HG03558 (cell line): ENCODE measurements at regions not wholly inside any gene's neighbourhood (a gene's known extent, or its start where the extent isn't known, plus 50 kb on each side); places are given as distances from the start of the nearest gene placed in this dataset.
"Not testable (repeated sequence)": the region's sequence is repeated elsewhere in the genome, so short reads cannot be mapped to it uniquely, and the experiment has no call there.

Source experiments
- ATAC-seq: cut with Tn5 transposase; IDR thresholded peaks from one replicate; pipeline ENCODE4 v1.9.1; 2021; ENCODE audit warnings: moderate number of reproducible peaks; ENCODE audit not compliant: unreplicated experiment; ENCODE audit errors: extremely low read depth

GRCh38 chr10:23859598-23859997, 349.3 kb upstream of the KIAA1217 start:
- no peak for ATAC-seq

GRCh38 chr10:23864631-23865147, 344.2 kb upstream of the KIAA1217 start:
- ATAC-seq = no peak

- not testable (repeated sequence) for ATAC-seq
Observed at GRCh38 chr10:23866985-23867384, 342.0 kb upstream of the KIAA1217 start.

- ATAC-seq = no peak
Observed at GRCh38 chr10:23868121-23868520, 340.8 kb upstream of the KIAA1217 start.

GRCh38 chr10:23869548-23869947, 339.4 kb upstream of the KIAA1217 start:
- no peak for ATAC-seq

GRCh38 chr10:23869996-23870395, 338.9 kb upstream of the KIAA1217 start:
- no peak for ATAC-seq

- no peak for ATAC-seq
Observed at GRCh38 chr10:23870651-23871610, 338.0 kb upstream of the KIAA1217 start.

- no peak for ATAC-seq
Observed at GRCh38 chr10:23872290-23872689, 336.6 kb upstream of the KIAA1217 start.

GRCh38 chr10:23877791-23878320, 331.1 kb upstream of the KIAA1217 start:
- ATAC-seq = no peak

GRCh38 chr10:23884670-23885069, 324.3 kb upstream of the KIAA1217 start:
- ATAC-seq = no peak

GRCh38 chr10:23885853-23886252, 323.1 kb upstream of the KIAA1217 start:
- ATAC-seq = no peak

GRCh38 chr10:23886355-23886754, 322.6 kb upstream of the KIAA1217 start:
- no peak for ATAC-seq

- no peak for ATAC-seq
Observed at GRCh38 chr10:23891301-23891700, 317.6 kb upstream of the KIAA1217 start.

GRCh38 chr10:23892296-23892695, 316.6 kb upstream of the KIAA1217 start:
- no peak for ATAC-seq

- no peak for ATAC-seq
Observed at GRCh38 chr10:23897267-23897666, 311.7 kb upstream of the KIAA1217 start.

- no peak for ATAC-seq
Observed at GRCh38 chr10:23897861-23898260, 311.1 kb upstream of the KIAA1217 start.

- no peak for ATAC-seq
Observed at GRCh38 chr10:23899166-23899565, 309.8 kb upstream of the KIAA1217 start.

- no peak for ATAC-seq
Observed at GRCh38 chr10:23910291-23910690, 298.6 kb upstream of the KIAA1217 start.

GRCh38 chr10:23912884-23913404, 296.0 kb upstream of the KIAA1217 start:
- no peak for ATAC-seq

- ATAC-seq = no peak
Observed at GRCh38 chr10:23914641-23915040, 294.3 kb upstream of the KIAA1217 start.

GRCh38 chr10:23917251-23917840, 291.6 kb upstream of the KIAA1217 start:
- ATAC-seq = no peak
